ENCODE measurements at regions not wholly inside any gene's neighbourhood (a gene's known extent, or its start where the extent isn't known, plus 50 kb on each side); places are given as distances from the start of the nearest gene placed in this dataset.

DNA sequence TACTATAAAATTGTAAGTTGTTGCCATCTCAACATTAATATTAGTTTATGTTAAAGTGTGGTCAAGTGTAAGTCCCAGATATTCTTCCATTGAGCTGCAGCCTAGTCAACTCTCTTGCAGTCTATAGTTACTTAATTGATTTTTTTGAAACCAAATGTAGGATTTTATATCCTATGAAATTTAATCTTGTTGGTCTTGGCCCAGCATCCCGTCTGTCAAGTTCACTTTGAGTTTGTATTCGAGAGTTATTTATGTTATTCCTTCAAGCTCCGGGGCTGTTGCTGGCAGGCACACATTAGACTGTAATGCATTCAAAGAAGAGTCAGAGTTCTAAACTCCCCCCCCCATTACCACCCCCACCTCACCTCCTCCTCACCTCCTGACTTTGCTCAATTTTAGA lies 71.0 kb upstream of the SPACA1 start:
- H3K27me3 ChIP-seq = no peaks in the 10 kb centered on the region
- intact Hi-C loops (cut with DNase I) = no loop called here
- no peak for TF ChIP-seq CTCF (IDR thresholded peaks at IDR 0.05)
- no peak for TF ChIP-seq POLR2A (IDR thresholded peaks at IDR 0.05)
- no peak for TF ChIP-seq POLR2AphosphoS5 (IDR thresholded peaks at IDR 0.05; ENCODE audit: insufficient read depth in 1 of 2, low read depth in 1 of 2)

GRCh38 chr6:87975561-87975960 lies 72.1 kb upstream of the SPACA1 start:
- Histone ChIP-seq H3K9me3 (no peaks in the 10 kb centered on the region), H3K27me3 (no peaks in the 10 kb centered on the region), H3K27ac (no peak overlapping the region), H3K4me3 (no peak overlapping the region), H3K36me3 (no peaks in the 10 kb centered on the region), H3K4me1 (no peaks in the 10 kb centered on the region)
- DNase-seq (ENCODE audit: extremely low spot score in 2 of 2) = no peak
- intact Hi-C loops (cut with DNase I) = no loop called here
- TF ChIP-seq POLR2AphosphoS5 (IDR thresholded peaks at IDR 0.05; ENCODE audit: insufficient read depth in 1 of 2, low read depth in 1 of 2) = no peak
- no peak for TF ChIP-seq CTCF (IDR thresholded peaks at IDR 0.05)
- TF ChIP-seq POLR2A (IDR thresholded peaks at IDR 0.05) = no peak

More for the DNA sequence above, 71.0 kb upstream of the SPACA1 start:
- no peak overlapping the region for H3K4me3 ChIP-seq
- H3K9me3 ChIP-seq = no peaks in the 10 kb centered on the region
- no peak overlapping the region for H3K27ac ChIP-seq
- no peaks in the 10 kb centered on the region for H3K36me3 ChIP-seq
- no peaks in the 10 kb centered on the region for H3K4me1 ChIP-seq
- no peak for DNase-seq (ENCODE audit: extremely low spot score in 2 of 2)

DNA sequence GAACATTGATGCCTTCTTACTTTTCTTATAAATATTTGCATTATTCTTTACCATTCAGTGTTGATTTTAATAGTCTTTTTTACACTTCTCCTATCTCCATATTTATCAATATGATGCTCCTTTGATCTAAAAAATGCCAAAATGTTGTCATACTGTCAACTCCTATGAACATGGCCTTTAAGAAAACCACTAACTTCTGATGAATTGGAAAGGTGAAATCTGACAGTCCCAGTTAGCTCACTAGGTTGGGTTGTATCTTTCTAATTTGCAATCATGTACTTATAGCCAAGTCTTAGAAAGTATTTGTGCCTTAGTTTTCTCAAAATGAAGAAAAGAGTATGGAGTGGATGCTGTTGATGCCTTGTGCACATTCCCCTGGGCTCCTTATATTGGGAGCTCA lies 75.4 kb upstream of the SPACA1 start:
- no peak overlapping the region for H3K27ac ChIP-seq
- H3K4me3 ChIP-seq = no peak overlapping the region
- peaks cover 7% of the 10 kb centered on the region for H3K4me1 ChIP-seq
- no peak for DNase-seq (ENCODE audit: extremely low spot score in 2 of 2)
- TF ChIP-seq POLR2A (IDR thresholded peaks at IDR 0.05) (no peak), CTCF (IDR thresholded peaks at IDR 0.05) (no peak)
- no peaks in the 10 kb centered on the region for H3K36me3 ChIP-seq
- no peaks in the 10 kb centered on the region for H3K27me3 ChIP-seq
- H3K9me3 ChIP-seq = no peaks in the 10 kb centered on the region
- intact Hi-C loops (cut with DNase I) = no loop called here

DNA sequence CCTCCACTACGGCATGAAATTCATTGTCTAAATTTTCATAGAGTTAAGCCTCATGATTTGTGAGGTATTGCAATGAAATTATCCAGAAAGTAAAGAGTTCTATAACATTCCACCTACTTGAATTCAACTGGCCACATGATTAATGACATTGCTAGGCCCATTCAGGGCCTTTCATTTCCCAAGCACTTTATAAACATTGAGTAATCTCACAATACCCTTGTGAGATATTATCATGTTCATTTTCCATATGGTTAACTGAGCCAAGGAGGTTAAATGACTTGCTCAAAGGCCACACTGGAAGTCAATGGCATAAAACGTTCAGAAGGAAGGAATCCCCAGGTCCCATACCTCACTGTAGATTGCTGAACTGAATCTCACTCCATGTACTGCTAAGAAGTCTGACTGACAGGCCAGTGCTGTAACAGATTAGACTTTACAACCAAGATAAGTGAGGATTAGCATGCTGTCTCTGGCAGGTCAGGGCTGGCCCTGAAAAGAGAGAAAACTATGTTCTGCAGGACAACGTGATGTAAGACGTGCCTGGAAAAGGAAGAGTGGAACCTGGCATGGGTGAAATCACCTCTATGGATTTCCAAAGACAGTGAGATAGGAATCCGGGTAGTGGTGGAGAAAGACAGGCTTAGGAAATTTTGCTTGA lies 75.9 kb upstream of the SPACA1 start:
- H3K27ac ChIP-seq = no peak overlapping the region
- H3K4me1 ChIP-seq = peaks cover 7% of the 10 kb centered on the region
- no peaks in the 10 kb centered on the region for H3K36me3 ChIP-seq
- no peak for DNase-seq (ENCODE audit: extremely low spot score in 2 of 2)
- TF ChIP-seq POLR2AphosphoS5 (IDR thresholded peaks at IDR 0.05; ENCODE audit: insufficient read depth in 1 of 2, low read depth in 1 of 2) = no peak
- no peak for TF ChIP-seq POLR2A (IDR thresholded peaks at IDR 0.05)
- TF ChIP-seq CTCF (IDR thresholded peaks at IDR 0.05) = no peak
- H3K27me3 ChIP-seq = no peaks in the 10 kb centered on the region
- intact Hi-C loops (cut with DNase I) = no loop called here
- H3K9me3 ChIP-seq = no peaks in the 10 kb centered on the region
- no peak overlapping the region for H3K4me3 ChIP-seq

DNA sequence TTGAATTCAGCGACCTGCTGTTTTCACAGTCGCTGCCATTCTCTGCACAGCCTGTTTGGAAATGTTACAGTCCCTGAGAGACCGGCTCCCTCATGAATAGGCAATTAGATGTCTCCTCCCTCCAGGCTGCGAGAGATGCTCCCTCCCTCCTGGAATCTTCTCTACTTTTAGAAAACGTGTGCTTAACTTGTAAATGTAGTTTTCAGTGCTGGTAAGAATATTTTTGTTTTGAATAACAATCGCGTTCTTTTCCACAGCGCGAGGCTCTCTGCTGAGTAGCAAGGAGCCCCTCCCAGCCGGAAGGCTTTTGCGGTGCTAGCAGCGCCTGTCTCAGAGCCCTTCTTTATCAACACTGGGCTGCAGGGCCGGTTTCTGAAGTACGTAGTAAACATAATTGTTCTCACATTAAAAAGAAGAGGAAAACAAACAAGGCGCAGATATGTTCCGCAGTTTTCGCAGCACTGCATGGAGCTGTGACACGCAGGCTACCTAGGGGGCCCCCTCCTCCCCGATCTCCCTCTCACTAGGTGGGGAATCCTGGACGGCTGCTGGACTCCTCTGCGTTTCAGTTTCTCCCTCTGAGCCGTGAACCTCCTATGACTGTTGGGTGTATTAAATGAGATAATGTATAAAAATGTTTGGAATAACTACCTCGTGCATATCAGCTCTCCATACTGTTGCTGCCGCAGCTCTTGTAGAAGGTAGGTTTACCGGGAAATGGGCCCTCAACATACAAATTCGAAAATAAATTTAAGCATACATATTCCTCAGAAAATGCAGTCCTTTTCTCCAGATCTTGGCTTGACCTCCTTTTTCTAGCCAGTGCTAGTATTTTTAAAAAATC lies 79.0 kb upstream of the SPACA1 start:
- H3K4me1 ChIP-seq = peaks cover 7% of the 10 kb centered on the region
- no peaks in the 10 kb centered on the region for H3K27me3 ChIP-seq
- H3K9me3 ChIP-seq = no peaks in the 10 kb centered on the region
- no peak for DNase-seq (ENCODE audit: extremely low spot score in 2 of 2)
- no peak overlapping the region for H3K27ac ChIP-seq
- intact Hi-C loops (cut with DNase I) = no loop called here
- TF ChIP-seq CTCF (IDR thresholded peaks at IDR 0.05) (no peak), POLR2A (IDR thresholded peaks at IDR 0.05) (no peak), POLR2AphosphoS5 (IDR thresholded peaks at IDR 0.05; ENCODE audit: insufficient read depth in 1 of 2, low read depth in 1 of 2) (no peak)
- no peaks in the 10 kb centered on the region for H3K36me3 ChIP-seq
- H3K4me3 ChIP-seq = peak overlapping the region; percentile 12 to 23
